Keratinocyte (primary cell): ENCODE measurements at regions not wholly inside any gene's neighbourhood (a gene's known extent, or its start where the extent isn't known, plus 50 kb on each side); places are given as distances from the start of the nearest gene placed in this dataset.

Experiments
- EZH2 ChIP-seq: IDR thresholded peaks from one replicate; pipeline ENCODE4 v1.6.1; 2012; ENCODE audit warnings: inconsistent platforms, mild to moderate bottlenecking, low read length, moderate library complexity
- TF ChIP-seq, protein P1 (sequence below), 3 experiments: IDR thresholded peaks in 1 of 3; conservative IDR thresholded peaks in 1 of 3; optimal IDR thresholded peaks in 1 of 3; 2 replicates in 2 of 3; 3 replicates in 1 of 3; pipeline versions ENCODE3 to v1.5.1; 2011; ENCODE audit warnings: low read length in 3 of 3, mild to moderate bottlenecking in 3 of 3, moderate library complexity in 2 of 3, control low read depth in 1 of 3, inconsistent platforms in 1 of 3; ENCODE audit not compliant: insufficient read depth in 2 of 3; ENCODE audit errors: extremely low read depth in 1 of 3

DNA sequence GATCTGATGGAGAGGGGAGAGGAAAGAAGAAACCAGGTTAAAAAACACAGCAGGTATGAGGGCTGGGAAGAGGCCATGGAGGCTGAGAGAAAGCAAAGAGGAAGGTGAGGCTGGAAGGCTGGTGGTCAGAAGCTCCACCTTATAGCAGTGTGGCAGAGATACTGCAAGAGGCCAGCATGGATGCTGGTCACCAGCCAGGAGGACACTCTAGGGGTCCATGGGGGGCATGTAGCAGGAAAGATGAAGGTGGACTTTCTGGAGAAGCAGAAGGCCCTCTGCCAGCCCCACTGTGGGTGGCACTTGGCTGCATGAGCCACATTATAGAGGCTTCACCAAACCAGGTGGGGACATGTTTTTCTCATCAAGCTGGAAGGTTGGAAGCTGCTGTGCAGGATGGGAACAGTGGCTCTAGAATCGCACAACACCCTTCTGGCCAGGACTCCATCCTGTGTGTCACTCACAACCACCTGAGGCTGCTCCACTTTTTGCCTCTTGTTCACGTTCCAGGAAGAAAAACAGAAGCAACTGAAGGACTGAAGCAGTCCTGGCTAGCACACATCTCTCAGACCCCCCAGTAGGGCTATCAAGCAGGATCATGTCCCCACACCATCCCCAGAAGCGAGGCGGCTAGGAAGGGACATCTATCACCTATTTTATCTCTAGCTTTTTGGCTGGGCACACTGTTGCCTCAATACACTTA, 587.5 kb upstream of the MGMT start:
- TF ChIP-seq, protein P1, sequence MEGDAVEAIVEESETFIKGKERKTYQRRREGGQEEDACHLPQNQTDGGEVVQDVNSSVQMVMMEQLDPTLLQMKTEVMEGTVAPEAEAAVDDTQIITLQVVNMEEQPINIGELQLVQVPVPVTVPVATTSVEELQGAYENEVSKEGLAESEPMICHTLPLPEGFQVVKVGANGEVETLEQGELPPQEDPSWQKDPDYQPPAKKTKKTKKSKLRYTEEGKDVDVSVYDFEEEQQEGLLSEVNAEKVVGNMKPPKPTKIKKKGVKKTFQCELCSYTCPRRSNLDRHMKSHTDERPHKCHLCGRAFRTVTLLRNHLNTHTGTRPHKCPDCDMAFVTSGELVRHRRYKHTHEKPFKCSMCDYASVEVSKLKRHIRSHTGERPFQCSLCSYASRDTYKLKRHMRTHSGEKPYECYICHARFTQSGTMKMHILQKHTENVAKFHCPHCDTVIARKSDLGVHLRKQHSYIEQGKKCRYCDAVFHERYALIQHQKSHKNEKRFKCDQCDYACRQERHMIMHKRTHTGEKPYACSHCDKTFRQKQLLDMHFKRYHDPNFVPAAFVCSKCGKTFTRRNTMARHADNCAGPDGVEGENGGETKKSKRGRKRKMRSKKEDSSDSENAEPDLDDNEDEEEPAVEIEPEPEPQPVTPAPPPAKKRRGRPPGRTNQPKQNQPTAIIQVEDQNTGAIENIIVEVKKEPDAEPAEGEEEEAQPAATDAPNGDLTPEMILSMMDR (optimal IDR thresholded peaks at IDR 0.05 in 1 of 3, IDR thresholded peaks at IDR 0.05 in 1 of 3, conservative IDR thresholded peaks at IDR 0.05 in 1 of 3; ENCODE audit: extremely low read depth in 1 of 3, insufficient read depth in 2 of 3, low read length in 3 of 3): no peak
- no peak for TF ChIP-seq EZH2
